Astrocyte (in vitro differentiated cells and primary cell): ENCODE measurements at regions not wholly inside any gene's neighbourhood (a gene's known extent, or its start where the extent isn't known, plus 50 kb on each side); places are given as distances from the start of the nearest gene placed in this dataset.

Source experiments
- EZH2 ChIP-seq: IDR thresholded peaks from 2 replicates; pipeline ENCODE4 v1.6.1; 2012; ENCODE audit warnings: mild to moderate bottlenecking, low read length, inconsistent platforms; ENCODE audit not compliant: insufficient read depth
- TF ChIP-seq, protein P1 (sequence below): IDR thresholded peaks from 2 replicates; pipeline ENCODE4 v1.5.1; 2011; ENCODE audit warnings: low read depth, mild to moderate bottlenecking, inconsistent platforms, low read length, moderate library complexity; ENCODE audit not compliant: insufficient read depth

DNA sequence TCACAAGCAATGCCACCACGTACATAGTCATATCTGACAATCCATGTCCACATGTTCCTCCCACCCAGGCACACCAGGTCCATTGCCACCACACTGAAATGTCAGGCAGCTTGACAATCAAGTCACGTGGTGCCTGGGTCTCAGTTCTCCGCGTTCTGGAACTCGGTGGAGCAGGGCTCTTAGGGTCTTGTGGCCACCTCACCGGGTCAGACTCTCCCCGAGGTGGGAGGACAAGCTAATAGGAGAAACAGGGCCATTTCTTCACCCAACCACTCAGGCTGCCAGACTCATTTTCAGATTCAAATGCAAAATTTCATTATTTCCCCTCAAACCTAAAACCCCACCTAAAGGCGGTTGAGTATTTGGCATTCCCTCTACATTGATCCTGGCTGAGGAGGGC, 200.5 kb upstream of the GAS1 start:
- TF ChIP-seq, protein P1, sequence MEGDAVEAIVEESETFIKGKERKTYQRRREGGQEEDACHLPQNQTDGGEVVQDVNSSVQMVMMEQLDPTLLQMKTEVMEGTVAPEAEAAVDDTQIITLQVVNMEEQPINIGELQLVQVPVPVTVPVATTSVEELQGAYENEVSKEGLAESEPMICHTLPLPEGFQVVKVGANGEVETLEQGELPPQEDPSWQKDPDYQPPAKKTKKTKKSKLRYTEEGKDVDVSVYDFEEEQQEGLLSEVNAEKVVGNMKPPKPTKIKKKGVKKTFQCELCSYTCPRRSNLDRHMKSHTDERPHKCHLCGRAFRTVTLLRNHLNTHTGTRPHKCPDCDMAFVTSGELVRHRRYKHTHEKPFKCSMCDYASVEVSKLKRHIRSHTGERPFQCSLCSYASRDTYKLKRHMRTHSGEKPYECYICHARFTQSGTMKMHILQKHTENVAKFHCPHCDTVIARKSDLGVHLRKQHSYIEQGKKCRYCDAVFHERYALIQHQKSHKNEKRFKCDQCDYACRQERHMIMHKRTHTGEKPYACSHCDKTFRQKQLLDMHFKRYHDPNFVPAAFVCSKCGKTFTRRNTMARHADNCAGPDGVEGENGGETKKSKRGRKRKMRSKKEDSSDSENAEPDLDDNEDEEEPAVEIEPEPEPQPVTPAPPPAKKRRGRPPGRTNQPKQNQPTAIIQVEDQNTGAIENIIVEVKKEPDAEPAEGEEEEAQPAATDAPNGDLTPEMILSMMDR: no peak
- no peak for TF ChIP-seq EZH2
